ENCODE measurements at regions not wholly inside any gene's neighbourhood (a gene's known extent, or its start where the extent isn't known, plus 50 kb on each side); places are given as distances from the start of the nearest gene placed in this dataset.
"Not testable (repeated sequence)": the region's sequence is repeated elsewhere in the genome, so short reads cannot be mapped to it uniquely, and the experiment has no call there.

DNA sequence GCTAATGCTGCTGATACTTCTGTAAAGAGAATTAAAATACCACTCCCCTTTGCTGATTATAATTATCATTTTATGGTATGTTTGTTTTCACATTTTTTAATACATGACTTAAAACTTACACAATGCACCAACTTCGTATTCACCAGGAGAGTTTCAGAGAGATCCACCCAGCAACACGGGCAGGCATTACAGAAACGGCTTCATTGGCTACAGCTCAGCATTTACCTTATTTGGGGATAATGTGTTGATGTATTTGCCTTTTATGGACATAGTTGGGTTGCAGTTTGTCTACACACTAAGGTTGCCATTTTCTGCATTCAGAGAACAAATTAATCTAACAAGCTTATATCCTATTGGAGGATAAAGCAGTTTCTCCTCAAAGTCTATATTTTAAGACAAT is 423.6 kb downstream of the PRDM9 start:
- no peak for DNase-seq
- Mint-ChIP-seq H3K9me3 (peaks cover 13 to 44% (median 27%) of the 10 kb centered on the region in 6 donors), H3K27ac (no peak overlapping the region)

DNA sequence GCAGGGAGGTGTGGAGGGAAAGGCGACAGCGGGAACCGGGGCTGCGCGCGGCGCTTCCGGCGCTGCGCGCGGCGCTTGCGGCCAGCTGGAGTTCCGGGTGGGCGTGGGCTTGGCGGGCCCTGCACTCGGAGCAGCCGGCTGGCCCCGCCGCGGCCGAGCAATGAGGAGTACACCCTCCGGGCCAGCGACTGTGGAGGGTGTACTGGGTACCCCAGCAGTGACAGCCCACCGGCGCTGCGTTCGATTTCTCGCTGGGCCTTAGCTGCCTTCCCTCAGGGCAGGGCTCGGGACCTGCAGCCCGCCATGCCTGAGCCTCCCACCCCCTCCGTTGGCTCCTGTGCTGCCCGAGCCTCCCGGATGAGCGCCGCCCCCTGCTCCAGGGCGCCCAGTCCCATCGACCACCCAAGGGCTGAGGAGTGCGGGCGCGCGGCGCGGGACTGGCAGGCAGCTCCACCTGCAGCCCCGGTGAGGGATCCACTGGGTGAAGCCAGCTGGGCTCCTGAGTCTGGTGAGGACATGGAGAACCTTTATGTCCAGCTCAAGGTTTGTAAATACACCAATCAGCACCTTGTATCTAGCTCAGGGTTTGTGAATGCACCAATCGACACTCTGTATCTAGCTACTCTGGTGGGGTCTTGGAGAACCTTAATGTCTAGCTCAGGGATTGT is 444.0 kb downstream of the PRDM9 start:
- not testable (repeated sequence) for H3K36me3 Mint-ChIP-seq; H3K4me1 Mint-ChIP-seq; H3K27me3 Mint-ChIP-seq (ENCODE audit: low read depth in 3 of 3); H3K27ac Mint-ChIP-seq; DNase-seq
- H3K9me3 Mint-ChIP-seq = peaks cover 14 to 67% (median 49%) of the 10 kb centered on the region in 6 donors
- peak overlapping the region in 2 of 5 donors; percentile 18 to 72 for H3K4me3 Mint-ChIP-seq

More for the DNA sequence above, 423.6 kb downstream of the PRDM9 start:
- Mint-ChIP-seq H3K4me3 (no peak overlapping the region), H3K4me1 (no peaks in the 10 kb centered on the region), H3K27me3 (ENCODE audit: low read depth in 3 of 3) (peaks cover 0 to 2% (median 0%) of the 10 kb centered on the region in 3 donors), H3K36me3 (no peaks in the 10 kb centered on the region)

DNA sequence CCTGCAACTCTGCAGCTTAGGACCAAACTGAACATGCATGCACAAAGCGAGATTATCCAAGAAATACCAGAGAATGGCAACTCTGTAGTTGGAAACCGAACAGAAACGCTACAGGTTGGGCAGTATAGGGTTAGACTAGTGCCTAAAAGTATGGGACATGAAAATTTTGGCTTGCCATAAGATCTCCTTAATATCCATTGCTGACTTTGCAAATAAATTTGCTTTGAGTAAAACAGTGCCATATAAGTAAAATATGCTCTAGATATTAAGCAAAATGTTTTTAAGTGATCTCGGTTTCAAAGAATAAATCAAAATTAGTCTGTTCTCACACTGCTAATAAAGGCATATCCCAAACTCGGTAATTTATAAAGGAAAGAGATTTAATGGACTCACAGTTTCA is 456.0 kb downstream of the PRDM9 start:
- Mint-ChIP-seq H3K27ac (no peak overlapping the region), H3K4me3 (no peak overlapping the region), H3K9me3 (peaks cover 8 to 52% (median 34%) of the 10 kb centered on the region in 6 donors), H3K4me1 (no peaks in the 10 kb centered on the region), H3K36me3 (no peaks in the 10 kb centered on the region), H3K27me3 (ENCODE audit: low read depth in 3 of 3) (peaks cover 0 to 2% (median 0%) of the 10 kb centered on the region in 3 donors)
- no peak for DNase-seq

- Mint-ChIP-seq H3K4me3 (no peak overlapping the region), H3K4me1 (no peaks in the 10 kb centered on the region), H3K27ac (no peak overlapping the region), H3K9me3 (peaks cover 12 to 66% (median 48%) of the 10 kb centered on the region in 6 donors), H3K27me3 (ENCODE audit: low read depth in 3 of 3) (no peaks in the 10 kb centered on the region), H3K36me3 (peaks cover 0 to 3% (median 0%) of the 10 kb centered on the region in 3 donors)
- no peak for DNase-seq
These were observed 470.0 kb downstream of the PRDM9 start for GRCh38 chr5:23977365-23977764.

DNA sequence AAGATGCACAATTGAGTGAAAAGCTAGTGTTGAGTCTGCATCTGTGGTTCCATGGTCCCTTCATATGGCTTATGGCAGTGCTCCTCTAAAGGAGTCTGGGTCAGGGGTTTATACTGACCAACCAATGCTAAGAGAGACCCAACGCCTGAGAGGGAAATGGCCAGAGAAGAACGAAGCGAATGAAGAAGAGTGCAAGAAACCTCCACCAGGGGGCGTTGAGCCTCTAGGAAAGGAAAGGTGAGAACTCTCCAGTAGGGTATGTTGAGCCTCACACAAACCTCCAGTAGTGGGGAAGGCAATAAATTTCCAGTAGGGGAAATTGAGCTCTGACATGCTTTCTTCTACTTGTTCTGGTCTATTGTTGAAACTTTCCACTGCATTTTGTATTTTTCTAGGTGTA is 470.6 kb downstream of the PRDM9 start:
- Mint-ChIP-seq H3K36me3 (peaks cover 0 to 3% (median 0%) of the 10 kb centered on the region in 3 donors), H3K4me1 (no peaks in the 10 kb centered on the region), H3K27me3 (ENCODE audit: low read depth in 3 of 3) (no peaks in the 10 kb centered on the region), H3K4me3 (no peak overlapping the region), H3K27ac (no peak overlapping the region), H3K9me3 (peaks cover 9 to 67% (median 49%) of the 10 kb centered on the region in 6 donors)
- no peak for DNase-seq

- no peak for DNase-seq
- H3K4me3 Mint-ChIP-seq = no peak overlapping the region
- H3K9me3 Mint-ChIP-seq = peaks cover 6 to 44% (median 25%) of the 10 kb centered on the region in 6 donors
- H3K27ac Mint-ChIP-seq = no peak overlapping the region
- H3K27me3 Mint-ChIP-seq (ENCODE audit: low read depth in 3 of 3) = peaks cover 0 to 2% (median 0%) of the 10 kb centered on the region in 3 donors
- no peaks in the 10 kb centered on the region for H3K4me1 Mint-ChIP-seq
- no peaks in the 10 kb centered on the region for H3K36me3 Mint-ChIP-seq
These were observed 484.0 kb downstream of the PRDM9 start for GRCh38 chr5:23991406-23991805.

GRCh38 chr5:23994581-23995370 is 487.4 kb downstream of the PRDM9 start:
- Mint-ChIP-seq H3K4me3 (no peak overlapping the region), H3K27me3 (ENCODE audit: low read depth in 3 of 3) (no peaks in the 10 kb centered on the region), H3K9me3 (peaks cover 5 to 48% (median 30%) of the 10 kb centered on the region in 6 donors), H3K27ac (no peak overlapping the region), H3K4me1 (no peaks in the 10 kb centered on the region), H3K36me3 (no peaks in the 10 kb centered on the region)
- no peak for DNase-seq

DNA sequence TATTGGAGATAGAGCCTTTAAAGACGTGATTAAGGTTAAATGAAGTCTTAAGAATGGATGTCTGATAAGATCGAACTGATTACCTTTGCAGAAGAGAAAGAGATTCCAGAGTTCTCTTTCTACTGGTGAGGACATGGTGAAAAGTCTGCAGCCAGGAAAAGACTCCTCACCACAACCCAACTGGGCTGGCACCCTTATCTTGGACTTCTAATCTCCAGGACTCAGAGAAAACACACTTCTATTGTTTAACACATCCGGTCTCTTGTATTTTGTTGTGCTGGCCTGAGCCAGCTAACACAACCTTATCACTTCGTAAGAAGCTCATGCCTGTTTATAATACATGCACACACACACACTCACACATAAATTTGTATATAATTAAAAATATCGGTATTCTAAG is 489.1 kb downstream of the PRDM9 start:
- peaks cover 8 to 50% (median 22%) of the 10 kb centered on the region in 6 donors for H3K9me3 Mint-ChIP-seq
- no peak overlapping the region for H3K4me3 Mint-ChIP-seq
- H3K36me3 Mint-ChIP-seq = no peaks in the 10 kb centered on the region
- H3K27me3 Mint-ChIP-seq (ENCODE audit: low read depth in 3 of 3) = no peaks in the 10 kb centered on the region
- no peak overlapping the region for H3K27ac Mint-ChIP-seq
- DNase-seq = no peak
- H3K4me1 Mint-ChIP-seq = no peaks in the 10 kb centered on the region

- H3K27me3 Mint-ChIP-seq (ENCODE audit: low read depth in 3 of 3) = peaks cover 0 to 2% (median 0%) of the 10 kb centered on the region in 3 donors
- H3K36me3 Mint-ChIP-seq = no peaks in the 10 kb centered on the region
- no peaks in the 10 kb centered on the region for H3K4me1 Mint-ChIP-seq
- DNase-seq = no peak
- H3K27ac Mint-ChIP-seq = no peak overlapping the region
- peaks cover 11 to 40% (median 25%) of the 10 kb centered on the region in 6 donors for H3K9me3 Mint-ChIP-seq
- no peak overlapping the region for H3K4me3 Mint-ChIP-seq
These were observed 498.0 kb downstream of the PRDM9 start for GRCh38 chr5:24005384-24005783.

GRCh38 chr5:24017710-24018109 is 510.3 kb downstream of the PRDM9 start:
- not testable (repeated sequence) for DNase-seq; H3K4me1 Mint-ChIP-seq; H3K36me3 Mint-ChIP-seq; H3K27me3 Mint-ChIP-seq (ENCODE audit: low read depth in 3 of 3); H3K27ac Mint-ChIP-seq; H3K4me3 Mint-ChIP-seq
- peaks cover 8 to 47% (median 19%) of the 10 kb centered on the region in 6 donors for H3K9me3 Mint-ChIP-seq

DNA sequence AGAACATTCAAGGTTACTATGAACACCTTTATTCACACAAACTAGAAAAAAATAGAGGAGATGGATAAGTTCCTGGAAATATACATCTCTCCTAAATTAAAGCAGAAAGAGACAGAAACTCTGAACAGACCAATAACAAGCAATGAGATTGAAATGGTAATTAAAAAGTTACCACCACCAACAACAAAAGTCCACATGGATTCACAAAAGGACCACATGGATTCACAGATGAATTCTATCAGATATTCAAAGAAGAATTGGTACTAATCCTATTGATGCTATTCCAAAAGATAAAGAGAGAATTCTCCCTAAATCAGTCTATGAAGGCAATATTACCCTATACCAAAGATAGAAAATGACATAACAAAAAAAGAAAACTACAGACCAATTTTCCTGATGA is 518.9 kb downstream of the PRDM9 start:
- Mint-ChIP-seq H3K4me1 (no peaks in the 10 kb centered on the region), H3K27me3 (ENCODE audit: low read depth in 3 of 3) (no peaks in the 10 kb centered on the region), H3K36me3 (peaks cover 0 to 7% (median 0%) of the 10 kb centered on the region in 3 donors), H3K9me3 (peaks cover 21 to 83% (median 63%) of the 10 kb centered on the region in 6 donors), H3K4me3 (no peak overlapping the region), H3K27ac (no peak overlapping the region)
- DNase-seq = no peak

DNA sequence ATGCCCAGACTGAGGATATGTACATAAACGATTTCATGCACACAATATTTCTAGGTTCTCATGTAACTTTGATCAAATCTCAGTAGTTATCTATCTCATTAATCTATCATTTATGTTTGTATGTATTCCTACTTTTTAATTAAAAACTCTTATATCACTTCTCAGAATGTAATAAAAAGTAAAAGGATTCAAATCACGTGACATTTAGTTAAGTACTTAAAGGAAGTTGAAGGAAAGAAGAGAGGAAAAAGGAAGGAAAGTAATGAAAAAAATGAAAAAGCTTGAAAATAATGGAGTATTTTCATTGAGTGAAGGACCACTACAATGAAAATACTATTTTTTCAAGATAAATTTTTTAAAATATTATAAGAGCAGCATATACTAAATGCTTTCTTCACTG is 535.3 kb downstream of the PRDM9 start:
- Mint-ChIP-seq H3K9me3 (peaks cover 8 to 58% (median 30%) of the 10 kb centered on the region in 6 donors), H3K4me1 (no peaks in the 10 kb centered on the region), H3K27me3 (ENCODE audit: low read depth in 3 of 3) (peaks cover 0 to 2% (median 0%) of the 10 kb centered on the region in 3 donors), H3K27ac (no peak overlapping the region), H3K4me3 (no peak overlapping the region), H3K36me3 (peaks cover 0 to 5% (median 0%) of the 10 kb centered on the region in 3 donors)
- DNase-seq = no peak

- H3K27me3 Mint-ChIP-seq (ENCODE audit: low read depth in 3 of 3) = peaks cover 0 to 2% (median 0%) of the 10 kb centered on the region in 3 donors
- H3K9me3 Mint-ChIP-seq = peaks cover 10 to 45% (median 29%) of the 10 kb centered on the region in 6 donors
- peaks cover 0 to 6% (median 0%) of the 10 kb centered on the region in 3 donors for H3K36me3 Mint-ChIP-seq
- H3K27ac Mint-ChIP-seq = no peak overlapping the region
- H3K4me1 Mint-ChIP-seq = no peaks in the 10 kb centered on the region
- no peak overlapping the region for H3K4me3 Mint-ChIP-seq
- DNase-seq = no peak
These were observed 537.6 kb downstream of the PRDM9 start for GRCh38 chr5:24045046-24045445.

DNA sequence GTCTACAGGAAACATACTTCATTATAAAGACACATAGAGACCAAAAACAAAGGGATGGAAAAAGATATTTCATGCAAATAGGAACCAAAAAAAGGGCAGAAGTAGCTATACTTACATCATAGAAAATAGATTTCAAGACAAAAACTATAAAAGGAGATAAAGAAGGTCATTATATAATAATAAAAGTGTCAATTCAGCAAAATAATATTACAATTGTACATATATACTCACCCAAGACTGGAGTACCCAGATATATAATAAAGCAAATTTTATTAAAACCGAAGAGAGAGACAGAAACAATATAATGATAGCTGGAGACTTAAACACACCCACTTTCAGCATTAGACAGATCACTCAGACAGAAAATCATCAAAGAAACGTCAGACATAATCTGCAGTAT is 546.3 kb downstream of the PRDM9 start:
- Mint-ChIP-seq H3K4me3 (no peak overlapping the region), H3K27ac (no peak overlapping the region), H3K4me1 (no peaks in the 10 kb centered on the region), H3K36me3 (peaks cover 0 to 6% (median 0%) of the 10 kb centered on the region in 3 donors), H3K27me3 (ENCODE audit: low read depth in 3 of 3) (peaks cover 0 to 2% (median 0%) of the 10 kb centered on the region in 3 donors), H3K9me3 (peaks cover 26 to 78% (median 55%) of the 10 kb centered on the region in 6 donors)
- DNase-seq = no peak

Measured in immature natural killer cell (primary cell).